Thoracic aorta (tissue), 2 donors: ENCODE measurements at regions not wholly inside any gene's neighbourhood (a gene's known extent, or its start where the extent isn't known, plus 50 kb on each side); places are given as distances from the start of the nearest gene placed in this dataset.

Experiments
- ATAC-seq: fragments of 150-250 bp; one replicate; pipeline ENCODE4 v1.8.0; 2017; ENCODE audit warnings: low read depth; ENCODE audit not compliant: insufficient number of reproducible peaks, low FRiP score
- DNase-seq: peaks from one replicate; pipeline ENCODE4 v3.0.0-alpha.2; 2020; ENCODE audit warnings: low spot score
- H3K27ac ChIP-seq, 2 donors: fragments of 200-600 bp; sonication (generic); 1 replicate in 1 of 2; 2 replicates in 1 of 2; pipeline ENCODE4 v1.5.1; 2016; ENCODE audit warnings: mild to moderate bottlenecking in 2 of 2, moderate library complexity in 2 of 2
- H3K27me3 ChIP-seq: fragments of 200-600 bp; sonication (generic); replicated peaks from 2 replicates; pipeline ENCODE4 v1.6.0; 2016; ENCODE audit warnings: mild to moderate bottlenecking; ENCODE audit not compliant: insufficient read depth
- H3K36me3 ChIP-seq: fragments of 200-600 bp; sonication (generic); one replicate; pipeline ENCODE4 v1.5.1; 2016
- H3K4me1 ChIP-seq, 2 donors: fragments of 200-600 bp; sonication (generic); 1 replicate in 1 of 2; 2 replicates in 1 of 2; pipeline versions ENCODE4 v1.5.1 to v1.6.0; 2016; ENCODE audit warnings: low read depth in 2 of 2, mild to moderate bottlenecking in 1 of 2; ENCODE audit not compliant: control insufficient read depth in 1 of 2
- H3K4me3 ChIP-seq: fragments of 200-600 bp; sonication (generic); 2 replicates; pipeline ENCODE4 v1.5.1; 2016; ENCODE audit warnings: mild to moderate bottlenecking
- H3K9me3 ChIP-seq: fragments of 200-600 bp; sonication (generic); 2 replicates; pipeline ENCODE4 v1.5.1; 2016
- TF ChIP-seq, protein P1 (sequence below): fragments of 200-600 bp; sonication (generic); IDR thresholded peaks from one replicate; pipeline ENCODE4 v1.5.1; 2019; ENCODE audit warnings: antibody characterized with exemption

DNA sequence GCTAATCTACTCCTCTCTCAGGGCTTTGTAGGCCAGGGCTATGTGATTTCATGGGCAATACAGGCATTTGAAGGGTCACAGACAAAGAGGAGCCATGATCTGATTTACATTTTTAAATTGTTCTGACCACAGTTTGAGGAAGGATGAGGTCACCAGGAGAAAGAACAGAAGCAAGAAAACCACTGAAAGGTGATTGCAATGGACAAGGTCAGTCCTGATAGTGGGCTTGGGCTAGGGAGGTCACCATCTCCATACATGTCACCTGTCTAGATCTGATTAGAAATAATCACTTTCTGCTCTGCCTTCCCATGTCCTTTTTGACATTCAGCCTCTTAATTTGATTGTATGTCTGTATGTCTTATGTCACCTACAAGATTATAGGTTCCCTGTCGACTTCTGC lies 248.9 kb upstream of the CWC22 start:
- no peaks in the 10 kb centered on the region for H3K9me3 ChIP-seq
- no peak overlapping the region for H3K27ac ChIP-seq
- TF ChIP-seq, protein P1, sequence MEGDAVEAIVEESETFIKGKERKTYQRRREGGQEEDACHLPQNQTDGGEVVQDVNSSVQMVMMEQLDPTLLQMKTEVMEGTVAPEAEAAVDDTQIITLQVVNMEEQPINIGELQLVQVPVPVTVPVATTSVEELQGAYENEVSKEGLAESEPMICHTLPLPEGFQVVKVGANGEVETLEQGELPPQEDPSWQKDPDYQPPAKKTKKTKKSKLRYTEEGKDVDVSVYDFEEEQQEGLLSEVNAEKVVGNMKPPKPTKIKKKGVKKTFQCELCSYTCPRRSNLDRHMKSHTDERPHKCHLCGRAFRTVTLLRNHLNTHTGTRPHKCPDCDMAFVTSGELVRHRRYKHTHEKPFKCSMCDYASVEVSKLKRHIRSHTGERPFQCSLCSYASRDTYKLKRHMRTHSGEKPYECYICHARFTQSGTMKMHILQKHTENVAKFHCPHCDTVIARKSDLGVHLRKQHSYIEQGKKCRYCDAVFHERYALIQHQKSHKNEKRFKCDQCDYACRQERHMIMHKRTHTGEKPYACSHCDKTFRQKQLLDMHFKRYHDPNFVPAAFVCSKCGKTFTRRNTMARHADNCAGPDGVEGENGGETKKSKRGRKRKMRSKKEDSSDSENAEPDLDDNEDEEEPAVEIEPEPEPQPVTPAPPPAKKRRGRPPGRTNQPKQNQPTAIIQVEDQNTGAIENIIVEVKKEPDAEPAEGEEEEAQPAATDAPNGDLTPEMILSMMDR, result no peak
- H3K27me3 ChIP-seq, result no peaks in the 10 kb centered on the region
- H3K4me1 ChIP-seq, result no peaks in the 10 kb centered on the region
- no peak for ATAC-seq
- no peak overlapping the region for H3K4me3 ChIP-seq
- DNase-seq, result no peak
- no peaks in the 10 kb centered on the region for H3K36me3 ChIP-seq

- Histone ChIP-seq H3K4me3 (no peak overlapping the region), H3K4me1 (no peaks in the 10 kb centered on the region), H3K27me3 (no peaks in the 10 kb centered on the region), H3K27ac (no peak overlapping the region), H3K36me3 (no peaks in the 10 kb centered on the region), H3K9me3 (no peaks in the 10 kb centered on the region)
- DNase-seq (no peak), ATAC-seq (no peak)
- TF ChIP-seq, protein P1, result no peak
Observed at GRCh38 chr2:180254872-180255271, 247.8 kb upstream of the CWC22 start.

DNA sequence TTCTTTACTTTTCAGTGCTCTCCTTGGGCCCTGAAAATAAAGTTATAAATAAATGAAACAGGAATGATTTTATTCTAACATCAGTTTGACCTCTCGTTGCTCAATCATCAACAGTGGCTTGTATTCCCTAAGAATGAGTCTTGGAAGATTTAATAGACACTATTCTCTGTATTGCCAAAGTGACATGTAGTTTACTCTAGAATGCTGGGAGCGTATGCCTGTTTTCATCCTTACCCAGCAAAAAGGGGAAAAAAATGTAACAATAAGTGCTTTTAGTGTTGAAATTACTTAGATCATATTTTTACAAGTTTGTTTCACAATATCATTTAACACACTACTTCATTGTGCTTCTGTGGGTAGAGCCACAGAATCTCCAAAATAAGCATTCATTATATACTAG lies 240.6 kb upstream of the CWC22 start:
- H3K4me3 ChIP-seq, result no peak overlapping the region
- H3K27ac ChIP-seq, result no peak overlapping the region
- ATAC-seq, result no peak
- no peaks in the 10 kb centered on the region for H3K9me3 ChIP-seq
- H3K36me3 ChIP-seq, result no peaks in the 10 kb centered on the region
- TF ChIP-seq, protein P1, result no peak
- no peak for DNase-seq
- H3K4me1 ChIP-seq, result no peaks in the 10 kb centered on the region
- H3K27me3 ChIP-seq, result no peaks in the 10 kb centered on the region

GRCh38 chr2:180246268-180246667 lies 239.2 kb upstream of the CWC22 start:
- Histone ChIP-seq H3K9me3 (no peaks in the 10 kb centered on the region), H3K4me3 (no peak overlapping the region), H3K27ac (no peak overlapping the region), H3K4me1 (no peaks in the 10 kb centered on the region), H3K27me3 (no peaks in the 10 kb centered on the region), H3K36me3 (no peaks in the 10 kb centered on the region)
- ATAC-seq (no peak), DNase-seq (no peak)
- TF ChIP-seq, protein P1, result no peak

GRCh38 chr2:180240774-180241173 lies 233.7 kb upstream of the CWC22 start:
- H3K27ac ChIP-seq, result no peak overlapping the region
- TF ChIP-seq, protein P1, result no peak
- H3K4me1 ChIP-seq, result no peaks in the 10 kb centered on the region
- H3K27me3 ChIP-seq, result no peaks in the 10 kb centered on the region
- no peaks in the 10 kb centered on the region for H3K9me3 ChIP-seq
- no peak for DNase-seq
- ATAC-seq, result no peak
- no peaks in the 10 kb centered on the region for H3K36me3 ChIP-seq
- no peak overlapping the region for H3K4me3 ChIP-seq
